ENCODE measurements at regions not wholly inside any gene's neighbourhood (a gene's known extent, or its start where the extent isn't known, plus 50 kb on each side); places are given as distances from the start of the nearest gene placed in this dataset.

DNA sequence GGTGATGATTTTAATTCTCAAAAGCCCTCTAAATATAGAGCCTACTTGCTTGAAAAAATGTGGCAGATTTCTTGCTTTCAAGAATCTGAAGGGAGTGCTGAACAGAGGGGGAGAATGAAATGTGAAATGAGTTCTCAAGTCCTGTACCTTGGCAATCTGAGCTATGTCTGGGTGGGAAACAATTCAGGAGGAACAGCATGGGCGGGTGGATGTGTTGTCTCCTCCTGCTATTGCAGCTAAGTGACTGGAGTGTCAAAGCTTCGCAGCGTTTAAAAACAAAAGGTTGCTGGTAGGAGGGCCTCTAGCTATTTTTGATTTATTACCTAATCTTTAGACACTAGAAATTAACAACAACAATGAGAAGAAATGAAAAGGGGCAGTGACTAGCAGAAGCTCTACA lies 102.5 kb upstream of the ARG1 start:
- TF ChIP-seq, protein P1, sequence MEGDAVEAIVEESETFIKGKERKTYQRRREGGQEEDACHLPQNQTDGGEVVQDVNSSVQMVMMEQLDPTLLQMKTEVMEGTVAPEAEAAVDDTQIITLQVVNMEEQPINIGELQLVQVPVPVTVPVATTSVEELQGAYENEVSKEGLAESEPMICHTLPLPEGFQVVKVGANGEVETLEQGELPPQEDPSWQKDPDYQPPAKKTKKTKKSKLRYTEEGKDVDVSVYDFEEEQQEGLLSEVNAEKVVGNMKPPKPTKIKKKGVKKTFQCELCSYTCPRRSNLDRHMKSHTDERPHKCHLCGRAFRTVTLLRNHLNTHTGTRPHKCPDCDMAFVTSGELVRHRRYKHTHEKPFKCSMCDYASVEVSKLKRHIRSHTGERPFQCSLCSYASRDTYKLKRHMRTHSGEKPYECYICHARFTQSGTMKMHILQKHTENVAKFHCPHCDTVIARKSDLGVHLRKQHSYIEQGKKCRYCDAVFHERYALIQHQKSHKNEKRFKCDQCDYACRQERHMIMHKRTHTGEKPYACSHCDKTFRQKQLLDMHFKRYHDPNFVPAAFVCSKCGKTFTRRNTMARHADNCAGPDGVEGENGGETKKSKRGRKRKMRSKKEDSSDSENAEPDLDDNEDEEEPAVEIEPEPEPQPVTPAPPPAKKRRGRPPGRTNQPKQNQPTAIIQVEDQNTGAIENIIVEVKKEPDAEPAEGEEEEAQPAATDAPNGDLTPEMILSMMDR (IDR thresholded peaks at IDR 0.05), result no peak
- TF ChIP-seq POLR2A (IDR thresholded peaks at IDR 0.05), result no peak

Data from uterus (tissue), 2 donors.